Neural progenitor cell (in vitro differentiated cells): ENCODE measurements at regions not wholly inside any gene's neighbourhood (a gene's known extent, or its start where the extent isn't known, plus 50 kb on each side); places are given as distances from the start of the nearest gene placed in this dataset.

ENCODE experiments used
- DNase-seq: peaks from one replicate; pipeline ENCODE4 v3.0.0-alpha.2; 2016; ENCODE audit warnings: low spot score
- H2AFZ ChIP-seq: fragments of 200-600 bp; sonication (generic); replicated peaks from 2 replicates; pipeline ENCODE4 v1.6.1; 2016; ENCODE audit warnings: antibody characterized with exemption
- H3F3A ChIP-seq: fragments of 200-600 bp; sonication (generic); 2 replicates; pipeline ENCODE4 v1.6.1; 2016; ENCODE audit warnings: antibody characterized with exemption, low read depth
- H3K27ac ChIP-seq: fragments of 200-600 bp; sonication (generic); 2 replicates; pipeline ENCODE4 v1.5.1; 2016; ENCODE audit warnings: mild to moderate bottlenecking
- H3K27me3 ChIP-seq: fragments of 200-600 bp; sonication (generic); 2 replicates; pipeline ENCODE4 v1.6.1; 2016; ENCODE audit warnings: mild to moderate bottlenecking, moderate library complexity
- H3K36me3 ChIP-seq: fragments of 200-600 bp; sonication (generic); 2 replicates; pipeline ENCODE4 v1.5.1; 2016
- H3K4me1 ChIP-seq: fragments of 200-600 bp; sonication (generic); 2 replicates; pipeline ENCODE4 v1.6.1; 2016; ENCODE audit warnings: mixed run types
- H3K4me2 ChIP-seq: fragments of 200-600 bp; sonication (generic); 2 replicates; pipeline ENCODE4 v1.6.1; 2016
- H3K4me3 ChIP-seq: fragments of 200-600 bp; sonication (generic); 2 replicates; pipeline ENCODE4 v1.5.1; 2016
- H3K79me2 ChIP-seq: fragments of 200-600 bp; sonication (generic); 2 replicates; pipeline ENCODE4 v1.6.1; 2016; ENCODE audit warnings: low read depth
- H3K9ac ChIP-seq: fragments of 200-600 bp; sonication (generic); 2 replicates; pipeline ENCODE4 v1.6.1; 2016
- H3K9me3 ChIP-seq: fragments of 200-600 bp; sonication (generic); 2 replicates; pipeline ENCODE4 v1.5.1; 2016; ENCODE audit warnings: low read depth
- H4K20me1 ChIP-seq: fragments of 200-600 bp; sonication (generic); 2 replicates; pipeline ENCODE4 v1.6.1; 2016; ENCODE audit warnings: low read depth
- H3K27ac Mint-ChIP-seq: 3 replicates; pipeline ENCODE4 v1.8.0; 2021; ENCODE audit warnings: mixed read lengths
- H3K27me3 Mint-ChIP-seq: 2 replicates; pipeline ENCODE4 v1.8.0; 2022; ENCODE audit warnings: low read depth, mild to moderate bottlenecking, inconsistent platforms, moderate library complexity, mixed read lengths; ENCODE audit not compliant: insufficient read depth
- H3K36me3 Mint-ChIP-seq: 3 replicates; pipeline ENCODE4 v1.8.0; 2021; ENCODE audit warnings: mixed read lengths
- H3K4me1 Mint-ChIP-seq: 3 replicates; pipeline ENCODE4 v1.8.0; 2021; ENCODE audit warnings: mixed read lengths
- H3K4me3 Mint-ChIP-seq: 3 replicates; pipeline ENCODE4 v1.8.0; 2021; ENCODE audit warnings: mild to moderate bottlenecking, moderate library complexity, mixed read lengths
- H3K9me3 Mint-ChIP-seq: 3 replicates; pipeline ENCODE4 v1.8.0; 2020; ENCODE audit warnings: mixed read lengths
- CTCF ChIP-seq: fragments of 200-600 bp; sonication (generic); IDR thresholded peaks from 2 replicates; pipeline ENCODE4 v1.5.1; 2017; ENCODE audit warnings: antibody characterized with exemption, mild to moderate bottlenecking
- EZH2 ChIP-seq: fragments of 200-600 bp; sonication (generic); IDR thresholded peaks from 2 replicates; pipeline ENCODE4 v1.6.1; 2017; ENCODE audit warnings: antibody characterized with exemption, mild to moderate bottlenecking, moderate library complexity
- EZH2phosphoT487 ChIP-seq: fragments of 200-600 bp; sonication (generic); IDR thresholded peaks from 2 replicates; pipeline ENCODE4 v1.6.1; 2017; ENCODE audit warnings: antibody characterized with exemption

- Histone ChIP-seq H3F3A (no peaks in the 10 kb centered on the region), H3K4me1 (no peaks in the 10 kb centered on the region), H3K9ac (no peak overlapping the region), H4K20me1 (no peaks in the 10 kb centered on the region), H2AFZ (no peak overlapping the region), H3K27ac (no peak overlapping the region), H3K9me3 (no peaks in the 10 kb centered on the region), H3K36me3 (no peaks in the 10 kb centered on the region), H3K4me2 (no peak overlapping the region), H3K79me2 (no peaks in the 10 kb centered on the region), H3K4me3 (no peak overlapping the region), H3K27me3 (no peaks in the 10 kb centered on the region)
- no peak for TF ChIP-seq EZH2
- no peak for TF ChIP-seq EZH2phosphoT487
- no peak for TF ChIP-seq CTCF
- no peak overlapping the region for H3K4me3 Mint-ChIP-seq
- no peak for DNase-seq
- H3K27ac Mint-ChIP-seq = no peak overlapping the region
- no peaks in the 10 kb centered on the region for H3K36me3 Mint-ChIP-seq
- peaks cover 5% of the 10 kb centered on the region for H3K4me1 Mint-ChIP-seq
- peaks cover 2% of the 10 kb centered on the region for H3K9me3 Mint-ChIP-seq
- peaks cover 2% of the 10 kb centered on the region for H3K27me3 Mint-ChIP-seq
These were observed 209.5 kb downstream of the JCAD start for GRCh38 chr10:29849886-29850285.

- Histone ChIP-seq H3K4me3 (no peak overlapping the region), H3K27me3 (no peaks in the 10 kb centered on the region), H3K9me3 (no peaks in the 10 kb centered on the region), H3F3A (no peaks in the 10 kb centered on the region), H3K4me1 (no peaks in the 10 kb centered on the region), H3K4me2 (no peak overlapping the region), H3K36me3 (no peaks in the 10 kb centered on the region), H2AFZ (no peak overlapping the region), H3K9ac (no peak overlapping the region), H4K20me1 (no peaks in the 10 kb centered on the region), H3K79me2 (no peaks in the 10 kb centered on the region), H3K27ac (no peak overlapping the region)
- Mint-ChIP-seq H3K4me3 (no peak overlapping the region), H3K36me3 (no peaks in the 10 kb centered on the region), H3K27me3 (peaks cover 2% of the 10 kb centered on the region), H3K4me1 (peaks cover 5% of the 10 kb centered on the region), H3K27ac (peak overlapping the region; percentile 31), H3K9me3 (peaks cover 2% of the 10 kb centered on the region)
- no peak for DNase-seq
- TF ChIP-seq EZH2 (no peak), CTCF (no peak), EZH2phosphoT487 (no peak)
These were observed 210.1 kb downstream of the JCAD start for GRCh38 chr10:29849126-29849833.

- Histone ChIP-seq H3K9ac (no peak overlapping the region), H4K20me1 (no peaks in the 10 kb centered on the region), H3K27me3 (no peaks in the 10 kb centered on the region), H2AFZ (no peak overlapping the region), H3K9me3 (no peaks in the 10 kb centered on the region), H3K36me3 (no peaks in the 10 kb centered on the region), H3K4me1 (no peaks in the 10 kb centered on the region), H3K27ac (no peak overlapping the region), H3K4me3 (no peak overlapping the region), H3K79me2 (no peaks in the 10 kb centered on the region), H3K4me2 (no peak overlapping the region), H3F3A (no peaks in the 10 kb centered on the region)
- no peak overlapping the region for H3K27ac Mint-ChIP-seq
- H3K36me3 Mint-ChIP-seq = no peaks in the 10 kb centered on the region
- peaks cover 6% of the 10 kb centered on the region for H3K27me3 Mint-ChIP-seq
- peaks cover 2% of the 10 kb centered on the region for H3K9me3 Mint-ChIP-seq
- H3K4me3 Mint-ChIP-seq = no peak overlapping the region
- H3K4me1 Mint-ChIP-seq = peaks cover 18% of the 10 kb centered on the region
- no peak for TF ChIP-seq CTCF
- TF ChIP-seq EZH2phosphoT487 = no peak
- TF ChIP-seq EZH2 = no peak
- DNase-seq = no peak
These were observed 212.1 kb upstream of the SVIL start for GRCh38 chr10:29846881-29847280.
